ENCODE measurements at regions not wholly inside any gene's neighbourhood (a gene's known extent, or its start where the extent isn't known, plus 50 kb on each side); places are given as distances from the start of the nearest gene placed in this dataset.
"Not testable (repeated sequence)": the region's sequence is repeated elsewhere in the genome, so short reads cannot be mapped to it uniquely, and the experiment has no call there.

GRCh38 chr20:60172346-60172984 lies 214.2 kb downstream of the CDH26 start:
- no peak for DNase-seq

GRCh38 chr20:60177080-60177479 lies 218.9 kb downstream of the CDH26 start:
- no peak for DNase-seq

- DNase-seq = no peak
Measured at GRCh38 chr20:60180986-60181385, 222.8 kb downstream of the CDH26 start.

- no peak for DNase-seq
Measured at GRCh38 chr20:60186412-60186811, 228.2 kb downstream of the CDH26 start.

GRCh38 chr20:60187683-60188082 lies 229.5 kb downstream of the CDH26 start:
- no peak for DNase-seq

GRCh38 chr20:60191014-60191413 lies 232.8 kb downstream of the CDH26 start:
- no peak for DNase-seq

GRCh38 chr20:60192326-60192725 lies 234.1 kb downstream of the CDH26 start:
- DNase-seq = no peak

- DNase-seq = not testable (repeated sequence)
Measured at GRCh38 chr20:60199132-60199531, 240.9 kb downstream of the CDH26 start.

GRCh38 chr20:60199866-60200265 lies 241.6 kb downstream of the CDH26 start:
- no peak for DNase-seq

GRCh38 chr20:60200305-60200918 lies 242.2 kb downstream of the CDH26 start:
- no peak for DNase-seq

- no peak for DNase-seq
Measured at GRCh38 chr20:60201198-60201835, 243.1 kb downstream of the CDH26 start.

GRCh38 chr20:60202046-60202445 lies 243.8 kb downstream of the CDH26 start:
- DNase-seq = no peak

GRCh38 chr20:60203451-60203850 lies 245.2 kb downstream of the CDH26 start:
- no peak for DNase-seq

- DNase-seq = no peak
Measured at GRCh38 chr20:60204601-60205000, 246.4 kb downstream of the CDH26 start.

GRCh38 chr20:60206259-60206658 lies 248.0 kb downstream of the CDH26 start:
- no peak for DNase-seq

GRCh38 chr20:60209048-60209447 lies 250.8 kb downstream of the CDH26 start:
- DNase-seq = no peak

GRCh38 chr20:60210779-60211617 lies 252.8 kb downstream of the CDH26 start:
- DNase-seq = peak; percentile 61

- no peak for DNase-seq
Measured at GRCh38 chr20:60211618-60212463, 253.6 kb downstream of the CDH26 start.

- DNase-seq = no peak
Measured at GRCh38 chr20:60212695-60213094, 254.5 kb downstream of the CDH26 start.

- no peak for DNase-seq
Measured at GRCh38 chr20:60213126-60213893, 255.1 kb downstream of the CDH26 start.

Measured in stimulated activated CD4-positive, alpha-beta T cell treated with anti-CD3 and anti-CD28 coated beads, Interleukin-1b, Interleukin-23, amount 100 ng/mL, for 48 hours (primary cell).